ENCODE measurements at regions not wholly inside any gene's neighbourhood (a gene's known extent, or its start where the extent isn't known, plus 50 kb on each side); places are given as distances from the start of the nearest gene placed in this dataset.

DNA sequence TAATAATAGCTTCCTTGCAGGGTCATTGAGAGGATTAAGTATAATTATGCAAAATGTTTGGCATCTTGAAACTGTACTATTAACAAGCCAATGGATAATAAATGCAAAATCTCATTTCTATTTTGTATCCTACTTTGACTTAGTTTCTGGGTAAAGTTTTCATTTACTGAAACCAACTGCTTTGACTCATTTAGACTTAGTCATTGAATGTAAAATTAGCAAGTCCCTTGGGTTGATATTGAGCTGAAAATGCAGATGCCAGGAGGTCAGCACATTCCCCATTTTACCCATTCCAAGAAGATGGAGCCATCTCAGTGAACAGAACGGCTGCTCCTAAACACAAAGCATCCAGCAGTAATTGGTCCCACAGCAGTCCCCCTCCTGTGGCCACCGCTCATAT, 74.7 kb upstream of the GATB start:
- intact Hi-C loops (cut with DNase I): no loop called here
- 89 to 98% methylated on average over 2 of the region's 2 CpGs for WGBS, 2 donors
- Histone ChIP-seq H3K27me3 (no peaks in the 10 kb centered on the region), H3K36me3 (no peaks in the 10 kb centered on the region), H3K4me1 (no peaks in the 10 kb centered on the region), H3K9me3 (no peaks in the 10 kb centered on the region), H3K27ac (no peak overlapping the region), H3K4me3 (no peak overlapping the region)
- TF ChIP-seq, protein P1, sequence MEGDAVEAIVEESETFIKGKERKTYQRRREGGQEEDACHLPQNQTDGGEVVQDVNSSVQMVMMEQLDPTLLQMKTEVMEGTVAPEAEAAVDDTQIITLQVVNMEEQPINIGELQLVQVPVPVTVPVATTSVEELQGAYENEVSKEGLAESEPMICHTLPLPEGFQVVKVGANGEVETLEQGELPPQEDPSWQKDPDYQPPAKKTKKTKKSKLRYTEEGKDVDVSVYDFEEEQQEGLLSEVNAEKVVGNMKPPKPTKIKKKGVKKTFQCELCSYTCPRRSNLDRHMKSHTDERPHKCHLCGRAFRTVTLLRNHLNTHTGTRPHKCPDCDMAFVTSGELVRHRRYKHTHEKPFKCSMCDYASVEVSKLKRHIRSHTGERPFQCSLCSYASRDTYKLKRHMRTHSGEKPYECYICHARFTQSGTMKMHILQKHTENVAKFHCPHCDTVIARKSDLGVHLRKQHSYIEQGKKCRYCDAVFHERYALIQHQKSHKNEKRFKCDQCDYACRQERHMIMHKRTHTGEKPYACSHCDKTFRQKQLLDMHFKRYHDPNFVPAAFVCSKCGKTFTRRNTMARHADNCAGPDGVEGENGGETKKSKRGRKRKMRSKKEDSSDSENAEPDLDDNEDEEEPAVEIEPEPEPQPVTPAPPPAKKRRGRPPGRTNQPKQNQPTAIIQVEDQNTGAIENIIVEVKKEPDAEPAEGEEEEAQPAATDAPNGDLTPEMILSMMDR (IDR thresholded peaks at IDR 0.05): no peak
- no peak for ATAC-seq
- DNase-seq: no peak

DNA sequence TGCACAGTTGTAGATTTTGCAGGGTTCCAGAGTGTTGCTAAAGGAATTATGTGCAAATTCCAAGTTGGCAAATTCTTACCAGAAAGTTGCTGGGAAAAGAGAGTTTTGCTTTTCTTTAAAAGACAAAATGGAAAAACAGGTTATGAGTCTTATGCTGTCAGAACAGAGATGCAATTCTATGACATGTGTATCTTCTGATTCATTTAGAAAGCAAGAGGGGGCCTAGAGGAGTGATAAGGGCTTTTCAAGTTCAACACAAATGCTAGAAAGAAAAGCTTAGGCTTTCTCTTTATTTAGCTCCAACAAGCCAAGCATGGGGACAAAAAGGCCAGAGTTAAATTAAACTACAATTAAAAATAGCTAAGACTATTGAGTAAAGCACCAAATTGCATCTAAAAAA, 72.4 kb upstream of the GATB start:
- intact Hi-C loops (cut with DNase I): no loop called here
- Histone ChIP-seq H3K36me3 (no peaks in the 10 kb centered on the region), H3K4me3 (no peak overlapping the region), H3K4me1 (no peaks in the 10 kb centered on the region), H3K9me3 (no peaks in the 10 kb centered on the region), H3K27ac (no peak overlapping the region), H3K27me3 (no peaks in the 10 kb centered on the region)
- no peak for ATAC-seq
- DNase-seq: no peak
- TF ChIP-seq, protein P1 (IDR thresholded peaks at IDR 0.05): no peak

DNA sequence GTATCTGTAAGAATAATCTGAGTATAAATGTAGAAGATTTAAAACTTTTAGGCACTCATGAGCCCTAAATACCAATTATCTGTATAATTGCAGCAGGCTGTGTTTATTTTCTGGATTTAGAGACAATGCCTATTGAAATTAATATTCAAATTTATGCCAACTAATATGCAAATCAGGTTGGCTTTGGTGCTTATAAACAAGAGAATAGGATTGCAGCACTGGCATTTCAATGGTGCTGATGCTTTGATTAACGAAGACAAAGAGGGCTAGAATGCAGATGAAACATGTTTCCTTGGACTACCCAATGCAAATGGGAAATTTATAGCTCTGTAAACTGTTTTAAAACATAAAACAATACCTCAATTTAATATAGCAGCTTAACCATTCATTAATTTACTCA, 70.7 kb upstream of the GATB start:
- no peaks in the 10 kb centered on the region for H3K36me3 ChIP-seq
- no peak for DNase-seq
- H3K27ac ChIP-seq: no peak overlapping the region
- TF ChIP-seq, protein P1 (IDR thresholded peaks at IDR 0.05): no peak
- H3K4me3 ChIP-seq: no peak overlapping the region
- intact Hi-C loops (cut with DNase I): no loop called here
- H3K27me3 ChIP-seq: no peaks in the 10 kb centered on the region
- H3K4me1 ChIP-seq: no peaks in the 10 kb centered on the region
- H3K9me3 ChIP-seq: peaks cover 0 to 5% (median 0%) of the 10 kb centered on the region in 11 donors
- 71 to 79% methylated on average over 1 of the region's 1 CpG for WGBS, 2 donors
- ATAC-seq: no peak

DNA sequence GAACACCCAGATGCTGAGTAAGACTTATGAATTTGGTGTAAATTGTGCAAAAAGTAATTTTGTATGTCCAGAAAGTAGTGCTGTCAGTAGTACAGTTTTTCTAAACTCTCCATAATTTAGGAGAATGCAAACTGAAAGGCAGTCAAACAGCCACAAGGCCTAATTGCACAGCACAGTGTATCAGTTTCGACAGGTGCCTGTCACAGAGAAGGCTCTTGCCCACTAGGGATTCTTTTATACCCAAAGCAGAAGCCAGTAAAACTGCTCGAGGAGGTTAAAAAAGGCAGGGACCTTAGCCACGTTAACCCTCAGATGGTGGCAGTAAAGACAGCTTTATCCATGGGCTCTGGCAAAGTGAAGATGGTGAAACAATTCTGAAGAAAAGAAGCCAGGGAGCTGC, 69.4 kb upstream of the GATB start:
- no peak for ATAC-seq
- H3K4me1 ChIP-seq: no peaks in the 10 kb centered on the region
- H3K9me3 ChIP-seq: peaks cover 0 to 16% (median 0%) of the 10 kb centered on the region in 11 donors
- no peaks in the 10 kb centered on the region for H3K27me3 ChIP-seq
- DNase-seq: no peak
- 61 to 81% methylated on average over 3 of the region's 3 CpGs for WGBS, 2 donors
- TF ChIP-seq, protein P1 (IDR thresholded peaks at IDR 0.05): no peak
- H3K4me3 ChIP-seq: no peak overlapping the region
- intact Hi-C loops (cut with DNase I): no loop called here
- no peak overlapping the region for H3K27ac ChIP-seq
- no peaks in the 10 kb centered on the region for H3K36me3 ChIP-seq

DNA sequence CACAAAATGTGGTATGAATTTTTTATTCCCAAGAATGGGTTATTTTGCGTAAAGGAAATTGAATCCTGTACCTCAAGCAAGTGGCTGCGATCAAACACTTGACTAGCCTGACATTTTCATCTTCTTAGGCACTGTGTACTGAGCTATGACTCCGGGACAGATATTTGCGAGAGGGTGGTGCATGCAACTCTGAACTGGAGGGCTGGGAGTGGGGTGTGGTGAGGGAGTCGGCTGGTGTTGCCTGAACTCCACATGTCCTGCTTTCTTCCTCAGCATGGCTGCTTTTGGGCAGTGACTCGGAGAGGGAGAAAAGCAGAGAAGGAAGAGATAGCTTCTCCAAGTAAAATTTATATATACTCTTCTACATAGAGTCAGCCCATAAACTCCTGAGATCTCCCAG, 68.5 kb upstream of the GATB start:
- Histone ChIP-seq H3K4me1 (no peaks in the 10 kb centered on the region), H3K36me3 (no peaks in the 10 kb centered on the region), H3K4me3 (no peak overlapping the region), H3K27ac (no peak overlapping the region), H3K27me3 (no peaks in the 10 kb centered on the region), H3K9me3 (peaks cover 0 to 16% (median 0%) of the 10 kb centered on the region in 11 donors)
- WGBS, 2 donors: 90 to 95% methylated on average over 6 of the region's 6 CpGs
- ATAC-seq (no peak), DNase-seq (no peak)
- intact Hi-C loops (cut with DNase I): no loop called here
- TF ChIP-seq, protein P1 (IDR thresholded peaks at IDR 0.05): no peak

All from heart right ventricle (tissue), 16 donors.